Testis (tissue), 2 donors: ENCODE measurements at regions not wholly inside any gene's neighbourhood (a gene's known extent, or its start where the extent isn't known, plus 50 kb on each side); places are given as distances from the start of the nearest gene placed in this dataset.
A peak's percentile ranks its signal among the peaks of the same experiment; 100 is the strongest.
"Not testable (repeated sequence)": the region's sequence is repeated elsewhere in the genome, so short reads cannot be mapped to it uniquely, and the experiment has no call there.

Experiments
- DNase-seq: peaks from one replicate; pipeline ENCODE4 v3.0.0-alpha.2; 2019
- H3K27ac ChIP-seq, 2 donors: fragments of 200-600 bp; sonication (generic); one replicate each; pipeline ENCODE4 v1.5.1; 2019
- H3K27me3 ChIP-seq: fragments of 200-600 bp; sonication (generic); one replicate; pipeline ENCODE4 v1.5.1; 2019
- H3K36me3 ChIP-seq: fragments of 200-600 bp; sonication (generic); one replicate; pipeline ENCODE4 v1.5.1; 2017; ENCODE audit warnings: low read depth; ENCODE audit errors: missing control alignments
- H3K4me1 ChIP-seq: fragments of 200-600 bp; sonication (generic); one replicate; pipeline ENCODE4 v1.5.1; 2019
- H3K4me3 ChIP-seq, 2 donors: fragments of 200-600 bp; sonication (generic); one replicate each; pipeline ENCODE4 v1.5.1; 2017 to 2019
- H3K9me3 ChIP-seq: fragments of 200-600 bp; sonication (generic); one replicate; pipeline ENCODE4 v1.5.1; 2017
- CTCF ChIP-seq, 3 experiments: fragments of 450-650 bp in 2 of 3; fragments of 200-600 bp in 1 of 3; sonication (generic) in 1 of 3; IDR thresholded peaks; one replicate each; pipeline ENCODE4 v1.5.1; 2016 to 2019; ENCODE audit warnings: antibody characterized with exemption in 3 of 3, mild to moderate bottlenecking in 2 of 3, moderate library complexity in 1 of 3
- POLR2A ChIP-seq: fragments of 450-650 bp; IDR thresholded peaks from one replicate; pipeline ENCODE4 v1.6.1; 2017; ENCODE audit warnings: antibody characterized with exemption, mild to moderate bottlenecking, moderate library complexity
- WGBS, 2 donors: methylation state at CpG; one replicate each; pipeline ENCODE4 v1.1.5; 2018; 5-methylcytosine and 5-hydroxymethylcytosine counted together
- intact Hi-C: fragments of 100-400 bp; cut with DNase I; formaldehyde crosslinking; loops from one replicate; pipeline ENCODE4 v1.15.1; 2023; ENCODE audit warnings: low total_unique reads

DNA sequence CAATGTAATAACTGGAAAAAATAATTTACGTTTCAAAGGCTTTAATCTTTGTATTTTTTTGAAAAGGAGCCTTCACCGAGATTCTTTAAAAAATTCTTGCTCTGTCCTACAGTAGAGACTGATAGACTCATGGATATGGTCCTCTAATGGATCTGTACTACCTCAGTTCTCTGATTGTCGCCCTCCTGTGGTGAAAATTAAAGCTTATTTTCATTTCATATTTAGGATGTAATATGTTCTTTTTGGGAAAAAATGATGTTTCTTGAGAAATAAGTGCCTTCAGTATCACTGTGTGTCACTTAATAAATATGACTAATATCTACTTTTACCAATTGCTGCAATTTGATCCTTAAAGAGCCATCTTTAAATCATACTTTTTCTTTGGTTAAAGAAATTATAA, 4593.3 kb upstream of the OR11H1 start:
- H3K9me3 ChIP-seq, DNase-seq, H3K27me3 ChIP-seq, H3K4me1 ChIP-seq, H3K27ac ChIP-seq, H3K4me3 ChIP-seq, H3K36me3 ChIP-seq, intact Hi-C loops: not testable (repeated sequence)
- TF ChIP-seq CTCF (IDR thresholded peaks at IDR 0.05), result peak in 1 of 3 experiments; percentile 41
- 22 to 23% methylated on average over 3 of the region's 3 CpGs for WGBS, 2 donors

DNA sequence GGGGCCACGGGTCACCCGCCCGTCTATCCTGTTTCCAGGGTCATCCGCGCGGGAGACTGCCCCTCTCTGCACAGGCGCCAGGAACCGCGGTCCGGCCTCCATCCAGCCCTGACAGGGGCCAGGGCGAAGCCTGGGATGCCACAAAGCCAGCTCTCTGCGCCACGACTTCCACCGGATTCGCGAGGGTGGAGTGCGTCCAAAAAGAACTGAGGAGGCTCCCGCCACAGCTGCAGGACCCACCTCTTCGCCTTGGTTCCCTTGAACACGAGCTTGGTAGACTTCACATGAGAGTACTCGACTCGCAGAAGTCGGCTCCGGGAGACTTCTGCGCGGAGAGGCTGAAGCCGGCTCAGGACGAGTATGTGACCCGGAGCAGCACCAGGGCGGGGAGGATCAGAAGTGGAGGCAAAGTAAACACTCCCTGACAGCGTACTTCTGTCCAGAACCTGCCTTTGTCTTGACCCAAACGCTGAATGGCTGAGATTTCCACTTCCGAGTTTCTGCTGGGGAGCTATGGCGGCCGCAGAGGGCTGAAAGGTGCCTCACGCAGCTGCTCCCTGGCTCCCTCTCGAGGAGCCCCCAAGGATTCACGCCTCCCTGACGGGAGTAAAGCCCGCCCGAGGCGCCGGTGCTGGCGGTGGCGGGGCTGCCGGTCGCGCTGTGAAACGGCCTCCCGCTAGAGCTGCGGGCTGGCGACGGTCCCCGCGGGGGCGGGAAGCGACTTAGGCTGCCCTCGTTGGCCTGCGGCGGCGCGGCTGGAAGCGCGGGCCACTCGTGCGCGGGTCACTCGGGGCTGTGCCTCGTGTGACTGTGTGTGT, 4566.7 kb upstream of the OR11H1 start:
- Histone ChIP-seq H3K36me3 (no peaks in the 10 kb centered on the region), H3K27me3 (no peaks in the 10 kb centered on the region), H3K9me3 (no peaks in the 10 kb centered on the region), H3K4me1 (no peaks in the 10 kb centered on the region), H3K27ac (no peak overlapping the region), H3K4me3 (no peak overlapping the region)
- 52 to 59% methylated on average over 68 to 69 of the region's 69 CpGs for WGBS, 2 donors
- TF ChIP-seq POLR2A, result no peak
- no peak for TF ChIP-seq CTCF (IDR thresholded peaks at IDR 0.05)
- intact Hi-C loops, result no loop called here
- DNase-seq, result no peak

DNA sequence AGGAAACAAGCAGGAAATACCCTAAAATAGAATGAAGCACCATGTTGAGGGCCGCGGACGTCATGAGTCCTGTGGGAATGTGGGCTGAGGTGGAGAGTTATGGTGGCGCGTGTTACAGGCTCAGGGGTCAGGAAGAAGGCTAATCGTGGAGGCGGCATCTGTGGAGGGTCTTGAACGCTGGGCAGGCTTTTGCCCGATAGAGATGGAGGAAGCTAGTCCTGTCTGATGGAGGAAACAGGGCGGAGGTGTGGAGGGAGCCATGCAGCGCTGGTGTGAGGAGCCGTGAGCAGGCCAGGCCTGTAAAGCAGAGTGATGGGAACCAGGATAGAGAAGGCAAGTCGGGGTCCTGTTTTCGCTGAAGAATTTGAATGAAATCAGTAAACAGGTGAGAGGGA, 4566.1 kb upstream of the OR11H1 start:
- H3K36me3 ChIP-seq, H3K4me1 ChIP-seq, H3K27me3 ChIP-seq, H3K27ac ChIP-seq, H3K4me3 ChIP-seq, DNase-seq, intact Hi-C loops, H3K9me3 ChIP-seq: not testable (repeated sequence)
- WGBS, 2 donors, result 53 to 63% methylated on average over 14 of the region's 14 CpGs
